ENCODE measurements at regions not wholly inside any gene's neighbourhood (a gene's known extent, or its start where the extent isn't known, plus 50 kb on each side); places are given as distances from the start of the nearest gene placed in this dataset.

DNA sequence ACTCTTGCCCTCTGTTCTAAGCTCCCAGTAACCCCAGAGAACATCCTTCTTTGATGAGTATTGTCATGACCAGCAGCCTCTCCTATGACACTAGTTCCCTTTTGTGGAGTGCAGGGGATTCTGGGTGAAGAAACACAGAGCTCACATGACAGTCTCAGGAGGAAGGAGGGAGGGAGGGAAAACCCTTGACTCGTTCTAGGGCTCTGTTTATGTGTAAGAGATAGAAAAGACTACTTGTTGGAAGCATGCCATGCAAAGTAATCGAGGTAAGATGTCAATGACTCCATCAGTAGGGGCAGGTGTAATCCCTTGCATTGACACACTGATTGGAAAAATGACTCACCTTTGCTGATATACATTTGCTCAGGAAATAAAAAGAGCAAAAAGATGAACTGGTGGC lies 190.2 kb upstream of the ELL2 start:
- H2BK5ac ChIP-seq (ENCODE audit: low read depth, low read length): no peak overlapping the region
- H3K18ac ChIP-seq (ENCODE audit: extremely low read depth, low read length): no peak overlapping the region
- FAIRE-seq (no peak), DNase-seq (ENCODE audit: low read depth in 1 of 2, low spot score in 2 of 2) (no peak)
- H3K4me2 ChIP-seq (ENCODE audit: insufficient read depth in 1 of 2, low read depth in 2 of 2, low read length in 2 of 2): no peak overlapping the region
- H3K4me3 ChIP-seq (ENCODE audit: extremely low read depth in 1 of 4, insufficient read depth in 2 of 4, low read depth in 3 of 4, low read length in 4 of 4): no peak overlapping the region
- H3K79me2 ChIP-seq (ENCODE audit: control insufficient read depth in 1 of 2, insufficient read depth in 2 of 2, low read length in 2 of 2): no peaks in the 10 kb centered on the region
- no peak overlapping the region for H2AK5ac ChIP-seq (ENCODE audit: low read depth, low read length)
- no peak overlapping the region for H4K5ac ChIP-seq (ENCODE audit: insufficient read length, low read depth, low read length)
- no peak overlapping the region for H4K8ac ChIP-seq (ENCODE audit: extremely low read depth, insufficient read depth, low read length)
- ChIA-PET POLR2A (ENCODE audit: partially characterized antibody) (no interaction called here), CTCF (ENCODE audit: partially characterized antibody) (interaction anchor here (0.9 kb wide), 1 partner anchor 25 kb away, joined by 3 read pairs; no protein-coding TSS in a partner anchor)
- 88% methylated on average over 2 of the region's 2 CpGs; no CpG with 5 or more reads in 1 of the 2 experiments for WGBS, 2 experiments (ENCODE audit: extremely low coverage in 1 of 2, insufficient coverage in 1 of 2, insufficient read length in 1 of 2, insufficient replicate concordance in 2 of 2, low coverage in 1 of 2, low lambda C conversion rate in 2 of 2, missing lambda C conversion rate in 1 of 2)
- no peaks in the 10 kb centered on the region for H3K79me1 ChIP-seq (ENCODE audit: low read depth, low read length)
- no peaks in the 10 kb centered on the region for H4K20me1 ChIP-seq (replicated peaks in 1 of 2; ENCODE audit: control insufficient read depth in 1 of 2, insufficient read depth in 2 of 2, low read length in 2 of 2)
- H3K27me3 ChIP-seq (replicated peaks in 1 of 4; ENCODE audit: control insufficient read depth in 3 of 4, extremely low read depth in 1 of 4, insufficient read depth in 3 of 4, low read length in 3 of 4): no peaks in the 10 kb centered on the region
- no peak overlapping the region for H3K23ac ChIP-seq (ENCODE audit: insufficient read length)
- H3K9ac ChIP-seq (replicated peaks in 1 of 4; ENCODE audit: extremely low read depth in 1 of 4, low read depth in 3 of 4, low read length in 3 of 4): no peak overlapping the region
- no peak overlapping the region for H2BK12ac ChIP-seq (ENCODE audit: low read depth, low read length)
- H3K23me2 ChIP-seq (ENCODE audit: low read depth, low read length): no peaks in the 10 kb centered on the region
- no peaks in the 10 kb centered on the region; a peak in 1 of 7 replicates for H3K4me1 ChIP-seq (replicated peaks in 1 of 4; ENCODE audit: control insufficient read depth in 3 of 4, insufficient read depth in 4 of 4, low read length in 3 of 4)
- H2BK20ac ChIP-seq (ENCODE audit: low read length): no peak overlapping the region
- no peaks in the 10 kb centered on the region for H3K9me3 ChIP-seq (ENCODE audit: insufficient read depth in 2 of 2, low read depth in 1 of 2, low read length in 1 of 2)
- H3K56ac ChIP-seq (replicated peaks; ENCODE audit: insufficient read length, low read depth, low read length): no peak overlapping the region
- no peak overlapping the region for H3K4ac ChIP-seq (replicated peaks; ENCODE audit: insufficient read length, low read depth, low read length)
- no peak overlapping the region for H3K14ac ChIP-seq (ENCODE audit: insufficient read length)
- H3K27ac ChIP-seq (ENCODE audit: low read depth, low read length): no peak overlapping the region
- H2BK120ac ChIP-seq (replicated peaks; ENCODE audit: low read depth, low read length): no peak overlapping the region
- H4K91ac ChIP-seq (replicated peaks; ENCODE audit: insufficient read length, low read length): no peak overlapping the region
- H2AFZ ChIP-seq (ENCODE audit: low read length): no peak overlapping the region
- no peaks in the 10 kb centered on the region for H3K36me3 ChIP-seq (ENCODE audit: control insufficient read depth in 2 of 4, insufficient read depth in 4 of 4, low read length in 3 of 4)
- H2BK15ac ChIP-seq (ENCODE audit: low read length): no peak overlapping the region
- no peak for TF ChIP-seq RFX5 (IDR thresholded peaks at IDR 0.05; ENCODE audit: borderline replicate concordance, low read depth, low read length)
- no peak for TF ChIP-seq CTBP2 (IDR thresholded peaks at IDR 0.05; ENCODE audit: borderline replicate concordance, insufficient read depth, insufficient read length, low read length)
- TF ChIP-seq TAF7 (optimal IDR thresholded peaks at IDR 0.05; ENCODE audit: borderline replicate concordance, low read depth, low read length): no peak
- no peak for TF ChIP-seq EGR1 (IDR thresholded peaks at IDR 0.05; ENCODE audit: borderline replicate concordance, low read depth, low read length)
- TF ChIP-seq, protein P1, sequence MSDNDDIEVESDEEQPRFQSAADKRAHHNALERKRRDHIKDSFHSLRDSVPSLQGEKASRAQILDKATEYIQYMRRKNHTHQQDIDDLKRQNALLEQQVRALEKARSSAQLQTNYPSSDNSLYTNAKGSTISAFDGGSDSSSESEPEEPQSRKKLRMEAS (IDR thresholded peaks at IDR 0.05): no peak
- TF ChIP-seq FOSL1 (IDR thresholded peaks at IDR 0.05; ENCODE audit: insufficient read depth, low read depth, low read length): no peak
- TF ChIP-seq SP2 (IDR thresholded peaks at IDR 0.05; ENCODE audit: low read length): no peak
- TF ChIP-seq POLR2A (IDR thresholded peaks at IDR 0.05; ENCODE audit: control extremely low read depth in 1 of 2, low read depth in 2 of 2, low read length in 2 of 2): no peak
- no peak for TF ChIP-seq GABPA (IDR thresholded peaks at IDR 0.05; ENCODE audit: borderline replicate concordance, insufficient read depth, low read length)
- no peak for TF ChIP-seq EP300 (IDR thresholded peaks at IDR 0.05; ENCODE audit: borderline replicate concordance in 1 of 2, low read depth in 2 of 2, low read length in 2 of 2)
- TF ChIP-seq SIRT6 (IDR thresholded peaks at IDR 0.05; ENCODE audit: low read length): no peak
- TF ChIP-seq NRF1 (IDR thresholded peaks at IDR 0.05; ENCODE audit: low read depth, low read length): no peak
- no peak for TF ChIP-seq TCF12 (IDR thresholded peaks at IDR 0.05; ENCODE audit: low read depth, low read length)
- no peak for TF ChIP-seq CREB1 (IDR thresholded peaks at IDR 0.05)
- no peak for TF ChIP-seq KDM1A (IDR thresholded peaks at IDR 0.05; ENCODE audit: borderline replicate concordance, low read length)
- TF ChIP-seq JUND (IDR thresholded peaks at IDR 0.05; ENCODE audit: low read length): no peak

Measured in H1 (cell line).